ENCODE measurements at regions not wholly inside any gene's neighbourhood (a gene's known extent, or its start where the extent isn't known, plus 50 kb on each side); places are given as distances from the start of the nearest gene placed in this dataset.

GRCh38 chr14:30283822-30284446 lies 275.0 kb upstream of the G2E3 start:
- TF ChIP-seq EGR1 (IDR thresholded peaks at IDR 0.05) (no peak), MAX (IDR thresholded peaks at IDR 0.05) (no peak), TAF1 (IDR thresholded peaks at IDR 0.05; ENCODE audit: low read depth) (no peak), ZBTB7A (IDR thresholded peaks at IDR 0.05; ENCODE audit: low read depth) (no peak)
